ENCODE measurements at regions not wholly inside any gene's neighbourhood (a gene's known extent, or its start where the extent isn't known, plus 50 kb on each side); places are given as distances from the start of the nearest gene placed in this dataset.

GRCh38 chr5:152221721-152222629, 183.1 kb downstream of the NMUR2 start:
- H3K27me3 Mint-ChIP-seq (ENCODE audit: low read depth) = peaks cover 8% of the 10 kb centered on the region
- no peaks in the 10 kb centered on the region for H3K9me3 Mint-ChIP-seq (ENCODE audit: low read depth)
- H3K4me1 Mint-ChIP-seq (ENCODE audit: low read depth) = no peaks in the 10 kb centered on the region
- TF ChIP-seq, protein P1, sequence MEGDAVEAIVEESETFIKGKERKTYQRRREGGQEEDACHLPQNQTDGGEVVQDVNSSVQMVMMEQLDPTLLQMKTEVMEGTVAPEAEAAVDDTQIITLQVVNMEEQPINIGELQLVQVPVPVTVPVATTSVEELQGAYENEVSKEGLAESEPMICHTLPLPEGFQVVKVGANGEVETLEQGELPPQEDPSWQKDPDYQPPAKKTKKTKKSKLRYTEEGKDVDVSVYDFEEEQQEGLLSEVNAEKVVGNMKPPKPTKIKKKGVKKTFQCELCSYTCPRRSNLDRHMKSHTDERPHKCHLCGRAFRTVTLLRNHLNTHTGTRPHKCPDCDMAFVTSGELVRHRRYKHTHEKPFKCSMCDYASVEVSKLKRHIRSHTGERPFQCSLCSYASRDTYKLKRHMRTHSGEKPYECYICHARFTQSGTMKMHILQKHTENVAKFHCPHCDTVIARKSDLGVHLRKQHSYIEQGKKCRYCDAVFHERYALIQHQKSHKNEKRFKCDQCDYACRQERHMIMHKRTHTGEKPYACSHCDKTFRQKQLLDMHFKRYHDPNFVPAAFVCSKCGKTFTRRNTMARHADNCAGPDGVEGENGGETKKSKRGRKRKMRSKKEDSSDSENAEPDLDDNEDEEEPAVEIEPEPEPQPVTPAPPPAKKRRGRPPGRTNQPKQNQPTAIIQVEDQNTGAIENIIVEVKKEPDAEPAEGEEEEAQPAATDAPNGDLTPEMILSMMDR (IDR thresholded peaks at IDR 0.05) = no peak
- H3K27ac Mint-ChIP-seq (ENCODE audit: unreplicated experiment) = no peak overlapping the region
- no peak overlapping the region for H3K4me3 Mint-ChIP-seq (ENCODE audit: unreplicated experiment)
- no peak for DNase-seq (ENCODE audit: low spot score)
- no peaks in the 10 kb centered on the region for H3K36me3 Mint-ChIP-seq (ENCODE audit: low read depth)

DNA sequence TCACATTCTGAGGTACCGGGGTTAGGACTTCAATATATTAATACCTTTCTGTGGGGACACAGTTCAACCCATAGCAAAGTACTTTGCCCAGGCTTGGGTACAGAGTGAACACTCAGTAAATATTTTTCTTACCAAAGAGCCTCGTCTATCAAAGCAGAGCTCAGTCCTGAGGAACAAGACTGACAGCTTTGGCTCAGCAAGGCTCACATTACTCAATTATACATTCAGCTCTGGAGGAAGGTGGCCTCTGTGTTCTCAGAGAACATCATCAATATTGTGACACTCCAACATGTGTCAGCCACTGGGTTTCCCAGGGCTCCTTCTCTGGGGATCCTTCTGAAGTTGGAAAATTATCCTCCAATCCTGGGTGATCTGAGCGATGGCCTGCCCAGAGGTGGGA, 186.4 kb downstream of the NMUR2 start:
- H3K9me3 Mint-ChIP-seq (ENCODE audit: low read depth) = peaks cover 4% of the 10 kb centered on the region
- TF ChIP-seq, protein P1 (IDR thresholded peaks at IDR 0.05) = no peak
- no peaks in the 10 kb centered on the region for H3K4me1 Mint-ChIP-seq (ENCODE audit: low read depth)
- DNase-seq (ENCODE audit: low spot score) = no peak
- peaks cover 5% of the 10 kb centered on the region for H3K27me3 Mint-ChIP-seq (ENCODE audit: low read depth)
- no peak overlapping the region for H3K27ac Mint-ChIP-seq (ENCODE audit: unreplicated experiment)
- no peak overlapping the region for H3K4me3 Mint-ChIP-seq (ENCODE audit: unreplicated experiment)
- no peaks in the 10 kb centered on the region for H3K36me3 Mint-ChIP-seq (ENCODE audit: low read depth)

GRCh38 chr5:152205804-152206203, 199.3 kb downstream of the NMUR2 start:
- TF ChIP-seq, protein P1 (IDR thresholded peaks at IDR 0.05) = no peak
- no peak for DNase-seq (ENCODE audit: low spot score)
- Mint-ChIP-seq H3K27me3 (ENCODE audit: low read depth) (peaks cover 3% of the 10 kb centered on the region), H3K27ac (ENCODE audit: unreplicated experiment) (no peak overlapping the region), H3K36me3 (ENCODE audit: low read depth) (no peaks in the 10 kb centered on the region), H3K4me1 (ENCODE audit: low read depth) (no peaks in the 10 kb centered on the region), H3K4me3 (ENCODE audit: unreplicated experiment) (no peak overlapping the region), H3K9me3 (ENCODE audit: low read depth) (no peaks in the 10 kb centered on the region)

GRCh38 chr5:152202321-152202720, 202.8 kb downstream of the NMUR2 start:
- no peaks in the 10 kb centered on the region for H3K9me3 Mint-ChIP-seq (ENCODE audit: low read depth)
- no peaks in the 10 kb centered on the region for H3K36me3 Mint-ChIP-seq (ENCODE audit: low read depth)
- TF ChIP-seq, protein P1 (IDR thresholded peaks at IDR 0.05) = no peak
- no peaks in the 10 kb centered on the region for H3K4me1 Mint-ChIP-seq (ENCODE audit: low read depth)
- H3K27me3 Mint-ChIP-seq (ENCODE audit: low read depth) = peaks cover 9% of the 10 kb centered on the region
- no peak for DNase-seq (ENCODE audit: low spot score)
- no peak overlapping the region for H3K27ac Mint-ChIP-seq (ENCODE audit: unreplicated experiment)
- no peak overlapping the region for H3K4me3 Mint-ChIP-seq (ENCODE audit: unreplicated experiment)

DNA sequence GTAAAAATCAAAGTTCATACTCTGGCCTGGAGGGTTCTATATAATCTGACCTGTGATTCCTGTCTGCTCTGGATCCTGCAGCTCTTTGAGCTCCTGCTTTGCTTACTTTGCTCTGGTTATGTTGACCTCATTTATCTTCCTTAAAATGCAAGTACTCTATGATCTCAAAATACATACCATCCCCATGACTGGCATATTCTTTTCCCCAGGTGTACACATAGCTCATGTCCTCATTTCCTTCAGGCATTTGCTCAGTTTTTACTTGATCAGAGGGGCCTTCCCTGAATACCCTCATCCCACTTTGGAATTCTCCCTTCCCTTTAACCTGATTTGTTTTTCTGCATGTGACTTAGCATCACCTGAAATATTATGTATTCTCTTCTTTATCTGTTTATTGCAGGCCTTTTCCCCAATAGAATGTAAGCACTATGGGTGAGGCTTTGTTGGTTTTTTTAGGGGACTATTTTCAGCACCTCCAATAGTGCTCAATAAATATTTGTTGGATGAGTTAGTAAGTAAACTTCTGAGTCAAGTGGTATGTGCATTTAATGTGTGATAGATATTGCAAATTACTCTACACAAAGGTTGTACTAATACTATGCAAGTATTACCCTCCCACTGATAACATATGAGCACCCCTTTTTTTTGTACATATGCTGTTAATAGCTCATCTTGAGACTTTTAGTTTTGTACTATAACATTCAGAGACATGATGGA, 211.5 kb downstream of the NMUR2 start:
- H3K27me3 Mint-ChIP-seq (ENCODE audit: low read depth) = peaks cover 6% of the 10 kb centered on the region
- H3K4me1 Mint-ChIP-seq (ENCODE audit: low read depth) = no peaks in the 10 kb centered on the region
- TF ChIP-seq, protein P1 (IDR thresholded peaks at IDR 0.05) = no peak
- no peak overlapping the region for H3K27ac Mint-ChIP-seq (ENCODE audit: unreplicated experiment)
- DNase-seq (ENCODE audit: low spot score) = no peak
- H3K9me3 Mint-ChIP-seq (ENCODE audit: low read depth) = peaks cover 12% of the 10 kb centered on the region
- no peaks in the 10 kb centered on the region for H3K36me3 Mint-ChIP-seq (ENCODE audit: low read depth)
- no peak overlapping the region for H3K4me3 Mint-ChIP-seq (ENCODE audit: unreplicated experiment)

Data from chondrocyte (in vitro differentiated cells).